ENCODE measurements at regions not wholly inside any gene's neighbourhood (a gene's known extent, or its start where the extent isn't known, plus 50 kb on each side); places are given as distances from the start of the nearest gene placed in this dataset.

GRCh38 chr11:30159546-30159945, 71.3 kb upstream of the FSHB start:
- intact Hi-C loops (cut with DNase I) = no loop called here
- no peak for DNase-seq
- Histone ChIP-seq H3K36me3 (ENCODE audit: insufficient read depth in 1 of 2, low read depth in 1 of 2) (no peaks in the 10 kb centered on the region), H3K4me1 (no peaks in the 10 kb centered on the region), H3K27ac (no peak overlapping the region), H3K27me3 (ENCODE audit: insufficient read depth in 3 of 3, low read length in 2 of 3) (no peaks in the 10 kb centered on the region), H3K4me3 (no peak overlapping the region), H3K9me3 (no peaks in the 10 kb centered on the region)
- no peak for TF ChIP-seq CTCF (IDR thresholded peaks at IDR 0.05)
- ATAC-seq = no peak
- WGBS, 3 donors = 75 to 87% (median 76%) methylated on average over 2 of the region's 2 CpGs

GRCh38 chr11:30165652-30166051, 65.2 kb upstream of the FSHB start:
- WGBS, 3 donors = 65 to 87% (median 66%) methylated on average over 3 of the region's 3 CpGs

GRCh38 chr11:30171661-30172060, 59.2 kb upstream of the FSHB start:
- DNase-seq = no peak
- no peaks in the 10 kb centered on the region for H3K27me3 ChIP-seq (ENCODE audit: insufficient read depth in 3 of 3, low read length in 2 of 3)
- 83 to 87% (median 85%) methylated on average over 2 of the region's 2 CpGs for WGBS, 3 donors

More at GRCh38 chr11:30165652-30166051, 65.2 kb upstream of the FSHB start:
- no peak for DNase-seq
- Histone ChIP-seq H3K36me3 (ENCODE audit: insufficient read depth in 1 of 2, low read depth in 1 of 2) (no peaks in the 10 kb centered on the region), H3K27ac (no peak overlapping the region), H3K9me3 (no peaks in the 10 kb centered on the region), H3K4me1 (no peaks in the 10 kb centered on the region), H3K27me3 (ENCODE audit: insufficient read depth in 3 of 3, low read length in 2 of 3) (no peaks in the 10 kb centered on the region), H3K4me3 (no peak overlapping the region)
- no peak for ATAC-seq
- no peak for TF ChIP-seq CTCF (IDR thresholded peaks at IDR 0.05)
- intact Hi-C loops (cut with DNase I) = no loop called here

GRCh38 chr11:30172158-30172557, 58.7 kb upstream of the FSHB start:
- Histone ChIP-seq H3K27me3 (ENCODE audit: insufficient read depth in 3 of 3, low read length in 2 of 3) (no peaks in the 10 kb centered on the region), H3K4me1 (no peaks in the 10 kb centered on the region), H3K9me3 (no peaks in the 10 kb centered on the region), H3K27ac (no peak overlapping the region), H3K36me3 (ENCODE audit: insufficient read depth in 1 of 2, low read depth in 1 of 2) (no peaks in the 10 kb centered on the region), H3K4me3 (no peak overlapping the region)
- 61 to 65% (median 63%) methylated on average over 2 of the region's 2 CpGs for WGBS, 3 donors
- no peak for ATAC-seq
- intact Hi-C loops (cut with DNase I) = no loop called here
- no peak for DNase-seq
- no peak for TF ChIP-seq CTCF (IDR thresholded peaks at IDR 0.05)

More at GRCh38 chr11:30171661-30172060, 59.2 kb upstream of the FSHB start:
- Histone ChIP-seq H3K4me3 (no peak overlapping the region), H3K4me1 (no peaks in the 10 kb centered on the region), H3K36me3 (ENCODE audit: insufficient read depth in 1 of 2, low read depth in 1 of 2) (no peaks in the 10 kb centered on the region), H3K9me3 (no peaks in the 10 kb centered on the region), H3K27ac (no peak overlapping the region)
- intact Hi-C loops (cut with DNase I) = no loop called here
- ATAC-seq = no peak
- TF ChIP-seq CTCF (IDR thresholded peaks at IDR 0.05) = no peak

GRCh38 chr11:30172883-30173311, 57.9 kb upstream of the FSHB start:
- Histone ChIP-seq H3K36me3 (ENCODE audit: insufficient read depth in 1 of 2, low read depth in 1 of 2) (no peaks in the 10 kb centered on the region), H3K27me3 (ENCODE audit: insufficient read depth in 3 of 3, low read length in 2 of 3) (no peaks in the 10 kb centered on the region), H3K4me3 (no peak overlapping the region), H3K4me1 (no peaks in the 10 kb centered on the region), H3K9me3 (no peaks in the 10 kb centered on the region), H3K27ac (no peak overlapping the region)
- intact Hi-C loops (cut with DNase I) = no loop called here
- TF ChIP-seq CTCF (IDR thresholded peaks at IDR 0.05) = no peak
- ATAC-seq (no peak), DNase-seq (no peak)
- 7 to 27% (median 20%) methylated on average over 3 of the region's 3 CpGs for WGBS, 3 donors

Data from psoas muscle (tissue), 7 donors.